Mesendoderm (in vitro differentiated cells): ENCODE measurements at regions not wholly inside any gene's neighbourhood (a gene's known extent, or its start where the extent isn't known, plus 50 kb on each side); places are given as distances from the start of the nearest gene placed in this dataset.

ENCODE experiments used
- DNase-seq: peaks from one replicate; pipeline ENCODE4 v3.0.0; 2013
- H2AK5ac ChIP-seq: 2 replicates; pipeline ENCODE4 v1.6.1; 2013; ENCODE audit warnings: low read length, inconsistent platforms
- H2BK120ac ChIP-seq: 2 replicates; pipeline ENCODE4 v1.6.1; 2013; ENCODE audit warnings: low read depth, mild to moderate bottlenecking, low read length, moderate library complexity, mixed read lengths
- H2BK15ac ChIP-seq: replicated peaks from 2 replicates; pipeline ENCODE4 v1.6.1; 2013; ENCODE audit warnings: low read depth, mild to moderate bottlenecking, moderate library complexity
- H2BK5ac ChIP-seq: 2 replicates; pipeline ENCODE4 v1.6.1; 2013; ENCODE audit warnings: low read length, inconsistent platforms
- H3K18ac ChIP-seq: 2 replicates; pipeline ENCODE4 v1.6.1; 2013; ENCODE audit warnings: mild to moderate bottlenecking, low read length, mixed read lengths
- H3K23ac ChIP-seq: one replicate; pipeline ENCODE4 v1.6.1; 2013; ENCODE audit warnings: low read length
- H3K27ac ChIP-seq: 2 replicates; pipeline ENCODE4 v1.5.1; 2013; ENCODE audit warnings: low read depth, mild to moderate bottlenecking, inconsistent platforms, low read length, moderate library complexity
- H3K27me3 ChIP-seq: 2 replicates; pipeline ENCODE4 v1.6.1; 2013; ENCODE audit warnings: low read length, control low read depth, mild to moderate bottlenecking, inconsistent platforms; ENCODE audit not compliant: insufficient read depth, poor library complexity
- H3K36me3 ChIP-seq: 2 replicates; pipeline ENCODE4 v1.6.1; 2013; ENCODE audit warnings: low read length, inconsistent platforms; ENCODE audit not compliant: control insufficient read depth, insufficient read depth
- H3K4ac ChIP-seq: one replicate; pipeline ENCODE4 v1.6.1; 2013; ENCODE audit warnings: low read depth, mild to moderate bottlenecking, low read length, moderate library complexity
- H3K4me1 ChIP-seq: 2 replicates; pipeline ENCODE4 v1.6.1; 2013; ENCODE audit warnings: low read depth, low read length, inconsistent platforms; ENCODE audit not compliant: control insufficient read depth
- H3K4me2 ChIP-seq: 2 replicates; pipeline ENCODE4 v1.6.1; 2013; ENCODE audit warnings: low read length
- H3K4me3 ChIP-seq: 2 replicates; pipeline ENCODE4 v1.5.1; 2013; ENCODE audit warnings: mild to moderate bottlenecking, low read length
- H3K56ac ChIP-seq: one replicate; pipeline ENCODE4 v1.6.1; 2013; ENCODE audit warnings: low read length
- H3K79me1 ChIP-seq: 2 replicates; pipeline ENCODE4 v1.6.1; 2013; ENCODE audit warnings: low read length, inconsistent platforms
- H3K79me2 ChIP-seq: 2 replicates; pipeline ENCODE4 v1.6.1; 2013; ENCODE audit warnings: mild to moderate bottlenecking, low read length; ENCODE audit not compliant: control insufficient read depth, insufficient read depth
- H3K9ac ChIP-seq: 2 replicates; pipeline ENCODE4 v1.6.1; 2013; ENCODE audit warnings: low read length, inconsistent platforms
- H4K5ac ChIP-seq: one replicate; pipeline ENCODE4 v1.6.1; 2013; ENCODE audit warnings: low read length
- H4K8ac ChIP-seq: one replicate; pipeline ENCODE4 v1.6.1; 2013; ENCODE audit warnings: low read depth, mild to moderate bottlenecking, control low read depth, low read length, moderate library complexity
- WGBS: extraction: QIAGEN DNeasy Blood & Tissue Kit; methylation state at CpG from one replicate; pipeline ENCODE4 v1.1.7; 2013; ENCODE audit warnings: low lambda C conversion rate, missing lambda C conversion rate; ENCODE audit not compliant: insufficient coverage; ENCODE audit errors: extremely low coverage; 5-methylcytosine and 5-hydroxymethylcytosine counted together

- Histone ChIP-seq H3K27me3 (no peaks in the 10 kb centered on the region), H3K27ac (no peak overlapping the region), H3K56ac (no peak overlapping the region), H3K4ac (no peak overlapping the region), H3K9ac (no peak overlapping the region), H3K79me2 (no peaks in the 10 kb centered on the region), H3K18ac (no peak overlapping the region), H2AK5ac (no peak overlapping the region), H4K8ac (no peak overlapping the region), H2BK15ac (no peak overlapping the region), H3K4me3 (no peak overlapping the region), H2BK5ac (no peak overlapping the region), H3K4me1 (no peaks in the 10 kb centered on the region), H3K79me1 (no peaks in the 10 kb centered on the region), H4K5ac (no peak overlapping the region), H3K36me3 (no peaks in the 10 kb centered on the region), H3K4me2 (no peak overlapping the region), H2BK120ac (no peak overlapping the region), H3K23ac (no peak overlapping the region)
- peak; percentile 73 for DNase-seq
- no CpG with 5 or more reads among the region's 2 CpGs for WGBS
Measured at GRCh38 chr10:57692255-57692980, 575.3 kb downstream of the IPMK start.

DNA sequence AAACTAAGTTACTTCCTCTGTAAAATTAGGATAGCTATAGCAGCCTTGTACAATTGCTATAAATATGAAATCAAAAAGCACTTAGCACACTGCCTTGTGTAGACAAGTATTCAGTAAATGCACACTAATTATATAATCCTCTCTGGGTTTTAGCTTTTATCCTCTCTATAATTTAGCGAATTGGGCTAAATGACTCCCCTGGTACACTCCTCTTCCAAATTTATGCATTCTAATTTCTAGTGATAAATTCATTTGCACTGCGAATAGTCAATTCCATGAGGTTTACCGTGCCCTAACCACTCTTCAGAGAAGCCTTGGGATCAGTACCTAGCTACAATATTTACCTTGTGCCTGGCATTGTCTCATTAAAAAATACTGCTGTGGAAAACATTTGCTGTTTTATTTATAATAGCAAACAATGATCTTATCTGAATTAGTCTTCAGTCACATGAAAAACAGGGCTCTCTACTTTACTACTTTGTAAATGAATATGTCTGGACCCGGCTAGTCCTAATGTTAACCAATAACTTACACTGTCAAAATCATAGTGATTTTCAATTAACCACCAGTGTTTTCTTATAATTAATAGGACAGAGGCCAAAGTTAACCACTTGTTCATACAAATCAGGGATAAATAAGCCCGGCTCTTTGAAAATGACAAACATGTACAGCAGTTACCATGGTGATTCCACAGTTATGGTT lies 577.9 kb downstream of the IPMK start:
- Histone ChIP-seq H3K27me3 (no peaks in the 10 kb centered on the region), H2AK5ac (no peak overlapping the region), H3K4ac (no peak overlapping the region), H2BK120ac (no peak overlapping the region), H3K23ac (no peak overlapping the region), H3K4me3 (no peak overlapping the region), H3K9ac (no peak overlapping the region), H4K5ac (no peak overlapping the region), H3K4me1 (no peaks in the 10 kb centered on the region), H3K79me2 (no peaks in the 10 kb centered on the region), H3K18ac (no peak overlapping the region), H2BK5ac (no peak overlapping the region), H3K79me1 (no peaks in the 10 kb centered on the region), H3K36me3 (no peaks in the 10 kb centered on the region), H3K56ac (no peak overlapping the region), H3K27ac (no peak overlapping the region), H3K4me2 (no peak overlapping the region), H4K8ac (no peak overlapping the region), H2BK15ac (no peak overlapping the region)
- no peak for DNase-seq
- WGBS, result no CpG with 5 or more reads among the region's 5 CpGs

DNA sequence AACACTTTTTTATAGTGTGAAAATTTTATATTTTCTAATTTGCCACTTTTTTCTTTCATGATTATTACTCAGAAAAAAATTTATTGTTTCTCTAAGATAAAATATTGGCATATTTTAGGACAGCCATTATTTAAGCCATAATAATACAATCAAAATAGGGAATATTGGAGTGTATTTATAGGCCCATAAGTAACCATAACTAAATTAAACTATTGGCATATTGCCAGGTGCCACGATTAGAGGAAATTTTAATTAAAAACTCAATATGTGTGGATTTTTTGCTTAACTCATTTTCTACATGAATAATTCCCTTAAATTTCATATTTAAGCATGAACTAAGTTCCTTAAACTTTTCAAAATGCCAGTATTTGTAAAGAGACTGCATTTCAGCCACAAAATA lies 587.8 kb downstream of the IPMK start:
- no peaks in the 10 kb centered on the region for H3K79me1 ChIP-seq
- H2AK5ac ChIP-seq, result no peak overlapping the region
- no peaks in the 10 kb centered on the region for H3K4me1 ChIP-seq
- no peak overlapping the region for H3K4me2 ChIP-seq
- H4K8ac ChIP-seq, result no peak overlapping the region
- no peak overlapping the region for H3K9ac ChIP-seq
- no peak overlapping the region for H3K4ac ChIP-seq
- H2BK120ac ChIP-seq, result no peak overlapping the region
- H3K23ac ChIP-seq, result no peak overlapping the region
- H2BK15ac ChIP-seq, result no peak overlapping the region
- no peaks in the 10 kb centered on the region for H3K27me3 ChIP-seq
- no peak overlapping the region for H3K4me3 ChIP-seq
- no CpG with 5 or more reads among the region's 1 CpG for WGBS
- no peak overlapping the region for H2BK5ac ChIP-seq
- DNase-seq, result no peak
- H3K79me2 ChIP-seq, result no peaks in the 10 kb centered on the region
- no peak overlapping the region for H3K27ac ChIP-seq
- no peak overlapping the region for H3K18ac ChIP-seq
- no peaks in the 10 kb centered on the region for H3K36me3 ChIP-seq
- no peak overlapping the region for H4K5ac ChIP-seq
- H3K56ac ChIP-seq, result no peak overlapping the region

DNA sequence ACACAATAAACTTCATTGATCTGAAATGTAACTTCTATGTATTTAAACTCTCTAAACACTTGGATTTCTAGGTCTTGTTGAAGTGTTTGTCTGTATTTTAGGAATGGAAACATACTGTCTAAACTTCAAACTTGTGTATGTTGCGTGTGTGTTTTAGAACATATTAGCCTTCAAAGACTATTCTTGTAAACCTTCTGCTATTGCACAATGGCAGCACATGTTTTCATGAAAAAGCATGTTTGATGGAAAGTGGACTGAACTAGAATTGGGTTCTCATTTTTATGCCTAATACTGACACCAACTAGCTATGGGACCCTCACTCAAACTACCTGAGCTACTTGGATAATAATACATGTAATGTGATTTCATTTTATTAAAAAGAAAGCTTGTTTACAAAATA lies 592.6 kb downstream of the IPMK start:
- Histone ChIP-seq H4K8ac (no peak overlapping the region), H3K4me2 (no peak overlapping the region), H3K27me3 (no peaks in the 10 kb centered on the region), H3K79me1 (no peaks in the 10 kb centered on the region), H3K4ac (no peak overlapping the region), H2BK120ac (no peak overlapping the region), H3K56ac (no peak overlapping the region), H3K18ac (no peak overlapping the region), H4K5ac (no peak overlapping the region), H3K9ac (no peak overlapping the region), H3K27ac (no peak overlapping the region), H2BK15ac (no peak overlapping the region), H3K36me3 (no peaks in the 10 kb centered on the region), H3K79me2 (no peaks in the 10 kb centered on the region), H3K4me1 (no peaks in the 10 kb centered on the region), H3K4me3 (no peak overlapping the region), H3K23ac (no peak overlapping the region), H2AK5ac (no peak overlapping the region), H2BK5ac (no peak overlapping the region)
- no peak for DNase-seq
- WGBS, result no CpG with 5 or more reads among the region's 1 CpG

DNA sequence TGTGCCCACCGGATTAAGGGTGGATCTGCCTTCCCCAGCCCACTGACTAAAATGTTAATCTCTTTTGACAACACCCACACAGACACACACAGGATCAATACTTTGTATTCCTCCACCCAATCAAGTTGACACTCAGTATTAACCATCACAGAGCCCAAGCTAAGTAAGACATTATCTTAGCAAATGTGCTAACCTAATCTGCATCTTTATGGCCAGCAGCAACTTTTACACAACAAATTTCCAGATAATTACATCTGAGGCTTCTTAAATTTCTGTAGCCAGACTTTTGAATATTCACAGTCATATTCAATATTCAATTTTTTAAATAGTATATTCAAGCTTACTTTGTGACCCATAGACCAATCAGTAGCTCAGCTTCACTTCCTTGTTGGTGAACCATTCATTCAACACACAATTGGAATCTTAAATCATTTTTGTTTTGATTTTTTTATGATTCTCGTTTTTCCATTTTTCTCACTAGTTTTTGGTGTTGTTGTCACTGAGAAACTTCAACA lies 594.2 kb downstream of the IPMK start:
- Histone ChIP-seq H3K18ac (no peak overlapping the region), H3K56ac (no peak overlapping the region), H3K4me3 (no peak overlapping the region), H3K23ac (no peak overlapping the region), H4K5ac (no peak overlapping the region), H3K4me2 (no peak overlapping the region), H3K4ac (no peak overlapping the region), H2BK15ac (no peak overlapping the region), H3K79me1 (no peaks in the 10 kb centered on the region), H3K27ac (no peak overlapping the region), H3K27me3 (no peaks in the 10 kb centered on the region), H2BK5ac (no peak overlapping the region), H3K79me2 (no peaks in the 10 kb centered on the region), H2BK120ac (no peak overlapping the region), H3K9ac (no peak overlapping the region), H4K8ac (no peak overlapping the region), H3K36me3 (no peaks in the 10 kb centered on the region), H3K4me1 (no peaks in the 10 kb centered on the region), H2AK5ac (no peak overlapping the region)
- no peak for DNase-seq
- no CpG with 5 or more reads among the region's 2 CpGs for WGBS
